ENCODE measurements at regions not wholly inside any gene's neighbourhood (a gene's known extent, or its start where the extent isn't known, plus 50 kb on each side); places are given as distances from the start of the nearest gene placed in this dataset.

GRCh38 chr6:22706651-22707050 is 137.3 kb downstream of the HDGFL1 start:
- TF ChIP-seq EZH2phosphoT487 (IDR thresholded peaks at IDR 0.05; ENCODE audit: low read depth) (no peak), CTCF (IDR thresholded peaks at IDR 0.05; ENCODE audit: low read depth, low read length) (no peak)
- H3K27ac ChIP-seq (ENCODE audit: low read length) = no peak overlapping the region

GRCh38 chr6:22708469-22708868 is 139.1 kb downstream of the HDGFL1 start:
- no peaks in the 10 kb centered on the region for H3K36me3 ChIP-seq (replicated peaks; ENCODE audit: low read depth, low read length)
- H3K4me3 ChIP-seq (ENCODE audit: low read length) = no peak overlapping the region
- H4K20me1 ChIP-seq (ENCODE audit: insufficient read depth, low read length) = no peaks in the 10 kb centered on the region
- H3K4me1 ChIP-seq (ENCODE audit: low read length) = no peaks in the 10 kb centered on the region
- TF ChIP-seq CTCF (IDR thresholded peaks at IDR 0.05; ENCODE audit: low read depth, low read length) (no peak), EZH2phosphoT487 (IDR thresholded peaks at IDR 0.05; ENCODE audit: low read depth) (no peak)
- no peaks in the 10 kb centered on the region for H3K27me3 ChIP-seq (ENCODE audit: low read depth, low read length)
- H3K4me2 ChIP-seq (ENCODE audit: low read length) = no peak overlapping the region
- H3K27ac ChIP-seq (ENCODE audit: low read length) = no peak overlapping the region
- no peak overlapping the region for H2AFZ ChIP-seq (ENCODE audit: low read depth, low read length)
- H3K79me2 ChIP-seq (ENCODE audit: low read length) = no peaks in the 10 kb centered on the region
- H3K9me3 ChIP-seq (ENCODE audit: insufficient read depth, low read length) = no peaks in the 10 kb centered on the region
- H3K9ac ChIP-seq (ENCODE audit: low read length) = no peak overlapping the region

More at GRCh38 chr6:22706651-22707050, 137.3 kb downstream of the HDGFL1 start:
- no peak overlapping the region for H3K9ac ChIP-seq (ENCODE audit: low read length)
- no peaks in the 10 kb centered on the region for H3K36me3 ChIP-seq (replicated peaks; ENCODE audit: low read depth, low read length)
- no peaks in the 10 kb centered on the region for H3K9me3 ChIP-seq (ENCODE audit: insufficient read depth, low read length)
- H3K4me1 ChIP-seq (ENCODE audit: low read length) = no peaks in the 10 kb centered on the region
- H4K20me1 ChIP-seq (ENCODE audit: insufficient read depth, low read length) = no peaks in the 10 kb centered on the region
- no peaks in the 10 kb centered on the region for H3K27me3 ChIP-seq (ENCODE audit: low read depth, low read length)
- H3K4me2 ChIP-seq (ENCODE audit: low read length) = no peak overlapping the region
- H3K4me3 ChIP-seq (ENCODE audit: low read length) = no peak overlapping the region
- no peaks in the 10 kb centered on the region for H3K79me2 ChIP-seq (ENCODE audit: low read length)
- no peak overlapping the region for H2AFZ ChIP-seq (ENCODE audit: low read depth, low read length)

GRCh38 chr6:22709803-22710202 is 140.4 kb downstream of the HDGFL1 start:
- no peaks in the 10 kb centered on the region for H3K9me3 ChIP-seq (ENCODE audit: insufficient read depth, low read length)

GRCh38 chr6:22716721-22717120 is 147.4 kb downstream of the HDGFL1 start:
- TF ChIP-seq CTCF (IDR thresholded peaks at IDR 0.05; ENCODE audit: low read depth, low read length) (no peak), EZH2phosphoT487 (IDR thresholded peaks at IDR 0.05; ENCODE audit: low read depth) (no peak)
- H3K79me2 ChIP-seq (ENCODE audit: low read length) = no peaks in the 10 kb centered on the region
- no peaks in the 10 kb centered on the region for H4K20me1 ChIP-seq (ENCODE audit: insufficient read depth, low read length)
- peaks cover 5% of the 10 kb centered on the region; the same call in 1 of the 2 replicates for H3K4me1 ChIP-seq (ENCODE audit: low read length)
- H3K9me3 ChIP-seq (ENCODE audit: insufficient read depth, low read length) = no peaks in the 10 kb centered on the region
- no peaks in the 10 kb centered on the region for H3K36me3 ChIP-seq (replicated peaks; ENCODE audit: low read depth, low read length)
- no peak overlapping the region for H3K4me3 ChIP-seq (ENCODE audit: low read length)
- no peak overlapping the region for H2AFZ ChIP-seq (ENCODE audit: low read depth, low read length)
- H3K27ac ChIP-seq (ENCODE audit: low read length) = no peak overlapping the region
- no peaks in the 10 kb centered on the region for H3K27me3 ChIP-seq (ENCODE audit: low read depth, low read length)
- no peak overlapping the region for H3K4me2 ChIP-seq (ENCODE audit: low read length)
- no peak overlapping the region for H3K9ac ChIP-seq (ENCODE audit: low read length)

More at GRCh38 chr6:22709803-22710202, 140.4 kb downstream of the HDGFL1 start:
- Histone ChIP-seq H3K36me3 (replicated peaks; ENCODE audit: low read depth, low read length) (no peaks in the 10 kb centered on the region), H3K9ac (ENCODE audit: low read length) (no peak overlapping the region), H3K4me2 (ENCODE audit: low read length) (no peak overlapping the region), H4K20me1 (ENCODE audit: insufficient read depth, low read length) (no peaks in the 10 kb centered on the region), H3K27me3 (ENCODE audit: low read depth, low read length) (no peaks in the 10 kb centered on the region), H3K4me3 (ENCODE audit: low read length) (no peak overlapping the region), H3K4me1 (ENCODE audit: low read length) (no peaks in the 10 kb centered on the region), H3K79me2 (ENCODE audit: low read length) (no peaks in the 10 kb centered on the region), H2AFZ (ENCODE audit: low read depth, low read length) (no peak overlapping the region), H3K27ac (ENCODE audit: low read length) (no peak overlapping the region)
- TF ChIP-seq CTCF (IDR thresholded peaks at IDR 0.05; ENCODE audit: low read depth, low read length) (no peak), EZH2phosphoT487 (IDR thresholded peaks at IDR 0.05; ENCODE audit: low read depth) (no peak)

All from OCI-LY3 (cell line).